GM19438 (cell line): ENCODE measurements at regions not wholly inside any gene's neighbourhood (a gene's known extent, or its start where the extent isn't known, plus 50 kb on each side); places are given as distances from the start of the nearest gene placed in this dataset.
"Not testable (repeated sequence)": the region's sequence is repeated elsewhere in the genome, so short reads cannot be mapped to it uniquely, and the experiment has no call there.

Experiments used
- ATAC-seq: cut with Tn5 transposase; IDR thresholded peaks from one replicate; pipeline ENCODE4 v1.9.1; 2021; ENCODE audit warnings: low read depth; ENCODE audit not compliant: unreplicated experiment

- not testable (repeated sequence) for ATAC-seq
These were observed 146.4 kb upstream of the API5 start for GRCh38 chr11:43165393-43165792.

GRCh38 chr11:43168241-43168640 is 143.6 kb upstream of the API5 start:
- ATAC-seq = not testable (repeated sequence)

GRCh38 chr11:43172477-43172876 is 139.3 kb upstream of the API5 start:
- no peak for ATAC-seq

- no peak for ATAC-seq
These were observed 133.8 kb upstream of the API5 start for GRCh38 chr11:43177975-43178374.

- not testable (repeated sequence) for ATAC-seq
These were observed 117.3 kb upstream of the API5 start for GRCh38 chr11:43194459-43194858.

- no peak for ATAC-seq
These were observed 114.4 kb upstream of the API5 start for GRCh38 chr11:43197379-43197778.

GRCh38 chr11:43200031-43200430 is 111.8 kb upstream of the API5 start:
- ATAC-seq = no peak

- ATAC-seq = no peak
These were observed 99.5 kb upstream of the API5 start for GRCh38 chr11:43212279-43212678.

- no peak for ATAC-seq
These were observed 97.3 kb upstream of the API5 start for GRCh38 chr11:43214471-43214870.

GRCh38 chr11:43217849-43218248 is 93.9 kb upstream of the API5 start:
- no peak for ATAC-seq

GRCh38 chr11:43222215-43222614 is 89.6 kb upstream of the API5 start:
- ATAC-seq = no peak

GRCh38 chr11:43223026-43223425 is 88.8 kb upstream of the API5 start:
- ATAC-seq = no peak

GRCh38 chr11:43234881-43235280 is 76.9 kb upstream of the API5 start:
- no peak for ATAC-seq

- ATAC-seq = no peak
These were observed 73.5 kb upstream of the API5 start for GRCh38 chr11:43238341-43238740.

- ATAC-seq = no peak
These were observed 72.0 kb upstream of the API5 start for GRCh38 chr11:43239791-43240190.

GRCh38 chr11:43242401-43242800 is 69.4 kb upstream of the API5 start:
- no peak for ATAC-seq

GRCh38 chr11:43243927-43244326 is 67.9 kb upstream of the API5 start:
- no peak for ATAC-seq

GRCh38 chr11:43245466-43245865 is 66.3 kb upstream of the API5 start:
- ATAC-seq = no peak

- ATAC-seq = no peak
These were observed 61.5 kb upstream of the API5 start for GRCh38 chr11:43250309-43250708.

- ATAC-seq = no peak
These were observed 50.0 kb upstream of the API5 start for GRCh38 chr11:43261775-43262174.
